ENCODE measurements at regions not wholly inside any gene's neighbourhood (a gene's known extent, or its start where the extent isn't known, plus 50 kb on each side); places are given as distances from the start of the nearest gene placed in this dataset.
"Not testable (repeated sequence)": the region's sequence is repeated elsewhere in the genome, so short reads cannot be mapped to it uniquely, and the experiment has no call there.

GRCh38 chr22:11253000-11253511 lies 4274.9 kb upstream of the OR11H1 start:
- Histone ChIP-seq H3K36me3 (no peaks in the 10 kb centered on the region), H3K4me3 (ENCODE audit: low read depth, low read length) (no peak overlapping the region), H3K27me3 (no peaks in the 10 kb centered on the region), H3K9me3 (no peaks in the 10 kb centered on the region), H3K4me1 (no peaks in the 10 kb centered on the region)
- no peak for TF ChIP-seq CTCF (IDR thresholded peaks at IDR 0.05; ENCODE audit: low read depth, low read length)
- DNase-seq, result peak; percentile 1

GRCh38 chr22:11270981-11271380 lies 4257.0 kb upstream of the OR11H1 start:
- not testable (repeated sequence) for H3K4me3 ChIP-seq (ENCODE audit: low read depth, low read length); DNase-seq; H3K4me1 ChIP-seq

GRCh38 chr22:11285116-11285838 lies 4242.7 kb upstream of the OR11H1 start:
- not testable (repeated sequence) for H3K27me3 ChIP-seq; H3K9me3 ChIP-seq; H3K4me1 ChIP-seq; H3K36me3 ChIP-seq; H3K4me3 ChIP-seq (ENCODE audit: low read depth, low read length)
- DNase-seq, result peak; percentile 56
- TF ChIP-seq CTCF (IDR thresholded peaks at IDR 0.05; ENCODE audit: low read depth, low read length), result peak; percentile 42

More at GRCh38 chr22:11270981-11271380, 4257.0 kb upstream of the OR11H1 start:
- H3K27me3 ChIP-seq, H3K9me3 ChIP-seq, H3K36me3 ChIP-seq: not testable (repeated sequence)

GRCh38 chr22:11285839-11286205 lies 4242.2 kb upstream of the OR11H1 start:
- not testable (repeated sequence) for H3K9me3 ChIP-seq; DNase-seq; H3K4me3 ChIP-seq (ENCODE audit: low read depth, low read length); H3K36me3 ChIP-seq; H3K4me1 ChIP-seq; H3K27me3 ChIP-seq

- not testable (repeated sequence) for DNase-seq
Observed at GRCh38 chr22:11288246-11289220, 4239.5 kb upstream of the OR11H1 start.

GRCh38 chr22:11298126-11298893 lies 4229.7 kb upstream of the OR11H1 start:
- not testable (repeated sequence) for H3K27me3 ChIP-seq; DNase-seq; H3K4me1 ChIP-seq; H3K4me3 ChIP-seq (ENCODE audit: low read depth, low read length); H3K9me3 ChIP-seq; H3K36me3 ChIP-seq

More at GRCh38 chr22:11288246-11289220, 4239.5 kb upstream of the OR11H1 start:
- not testable (repeated sequence) for H3K27me3 ChIP-seq; H3K4me1 ChIP-seq; H3K9me3 ChIP-seq; H3K4me3 ChIP-seq (ENCODE audit: low read depth, low read length); H3K36me3 ChIP-seq

GRCh38 chr22:11302427-11302826 lies 4225.6 kb upstream of the OR11H1 start:
- H3K27me3 ChIP-seq; H3K4me1 ChIP-seq; H3K4me3 ChIP-seq (ENCODE audit: low read depth, low read length); DNase-seq; H3K36me3 ChIP-seq; H3K9me3 ChIP-seq: not testable (repeated sequence)

- DNase-seq; H3K4me3 ChIP-seq (ENCODE audit: low read depth, low read length); H3K27me3 ChIP-seq; H3K4me1 ChIP-seq; H3K36me3 ChIP-seq; H3K9me3 ChIP-seq: not testable (repeated sequence)
Observed at GRCh38 chr22:11302904-11303303, 4225.1 kb upstream of the OR11H1 start.

- H3K9me3 ChIP-seq, result peaks cover 12% of the 10 kb centered on the region
- H3K27me3 ChIP-seq; H3K4me1 ChIP-seq; H3K4me3 ChIP-seq (ENCODE audit: low read depth, low read length); DNase-seq; H3K36me3 ChIP-seq: not testable (repeated sequence)
Observed at GRCh38 chr22:11305179-11305578, 4222.8 kb upstream of the OR11H1 start.

GRCh38 chr22:11306933-11307518 lies 4221.0 kb upstream of the OR11H1 start:
- H3K36me3 ChIP-seq; H3K4me3 ChIP-seq (ENCODE audit: low read depth, low read length): not testable (repeated sequence)

More at GRCh38 chr22:11306933-11307518, 4221.0 kb upstream of the OR11H1 start:
- not testable (repeated sequence) for DNase-seq, H3K27me3 ChIP-seq, H3K4me1 ChIP-seq
- peaks cover 12% of the 10 kb centered on the region for H3K9me3 ChIP-seq

All from BE2C (cell line).